ENCODE measurements at regions not wholly inside any gene's neighbourhood (a gene's known extent, or its start where the extent isn't known, plus 50 kb on each side); places are given as distances from the start of the nearest gene placed in this dataset.

DNA sequence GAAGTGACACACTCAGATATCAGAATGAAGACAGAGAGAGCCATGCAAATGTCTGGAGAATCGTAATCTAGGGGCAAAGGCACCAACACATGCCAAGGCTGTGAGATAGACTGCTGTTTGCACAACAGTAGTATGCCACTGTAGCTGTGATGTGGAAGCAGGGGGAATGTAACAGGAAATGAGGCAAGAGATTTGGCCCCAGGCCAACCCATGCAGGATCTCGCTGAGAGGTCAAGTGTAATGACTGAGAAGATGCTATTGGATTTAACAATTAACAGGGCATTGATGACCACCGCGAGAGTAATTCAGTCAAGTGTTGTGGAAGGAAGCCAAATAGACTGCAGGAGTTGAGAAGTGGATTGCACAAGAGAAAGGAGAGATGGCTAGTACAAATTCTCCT, 107.3 kb upstream of the ST6GALNAC5 start:
- in situ Hi-C loops (cut with HindIII; ENCODE audit: low sequenced_read_pairs) = no loop called here
- TF ChIP-seq, protein P1, sequence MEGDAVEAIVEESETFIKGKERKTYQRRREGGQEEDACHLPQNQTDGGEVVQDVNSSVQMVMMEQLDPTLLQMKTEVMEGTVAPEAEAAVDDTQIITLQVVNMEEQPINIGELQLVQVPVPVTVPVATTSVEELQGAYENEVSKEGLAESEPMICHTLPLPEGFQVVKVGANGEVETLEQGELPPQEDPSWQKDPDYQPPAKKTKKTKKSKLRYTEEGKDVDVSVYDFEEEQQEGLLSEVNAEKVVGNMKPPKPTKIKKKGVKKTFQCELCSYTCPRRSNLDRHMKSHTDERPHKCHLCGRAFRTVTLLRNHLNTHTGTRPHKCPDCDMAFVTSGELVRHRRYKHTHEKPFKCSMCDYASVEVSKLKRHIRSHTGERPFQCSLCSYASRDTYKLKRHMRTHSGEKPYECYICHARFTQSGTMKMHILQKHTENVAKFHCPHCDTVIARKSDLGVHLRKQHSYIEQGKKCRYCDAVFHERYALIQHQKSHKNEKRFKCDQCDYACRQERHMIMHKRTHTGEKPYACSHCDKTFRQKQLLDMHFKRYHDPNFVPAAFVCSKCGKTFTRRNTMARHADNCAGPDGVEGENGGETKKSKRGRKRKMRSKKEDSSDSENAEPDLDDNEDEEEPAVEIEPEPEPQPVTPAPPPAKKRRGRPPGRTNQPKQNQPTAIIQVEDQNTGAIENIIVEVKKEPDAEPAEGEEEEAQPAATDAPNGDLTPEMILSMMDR (IDR thresholded peaks at IDR 0.05; ENCODE audit: low read depth, low read length) = no peak
- H3K4me3 ChIP-seq (ENCODE audit: low read depth, low read length) = no peak overlapping the region
- peak; percentile 5 for DNase-seq (ENCODE audit: low read depth, low spot score)

DNA sequence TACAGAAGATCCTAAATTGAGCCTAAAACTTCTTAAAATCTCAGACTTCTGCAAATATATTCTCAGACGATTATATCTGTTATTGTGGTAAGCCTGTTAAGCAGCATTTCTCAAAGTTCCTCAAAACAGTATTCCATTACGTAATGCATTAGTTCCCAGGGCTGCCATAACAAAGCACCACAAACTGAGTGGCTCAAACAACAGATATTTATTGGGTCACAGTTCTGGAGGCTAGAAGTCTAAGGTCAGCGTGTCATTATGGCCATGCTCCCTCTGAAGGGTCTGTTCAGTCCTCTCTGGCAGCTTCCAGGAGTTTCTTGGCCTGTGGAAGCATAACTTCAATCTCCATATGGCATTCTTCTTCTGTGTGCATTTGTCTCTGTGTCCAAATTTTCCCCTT, 103.5 kb upstream of the ST6GALNAC5 start:
- H3K4me3 ChIP-seq (ENCODE audit: low read depth, low read length) = no peak overlapping the region
- TF ChIP-seq, protein P1 (IDR thresholded peaks at IDR 0.05; ENCODE audit: low read depth, low read length) = no peak
- in situ Hi-C loops (cut with HindIII; ENCODE audit: low sequenced_read_pairs) = no loop called here
- no peak for DNase-seq (ENCODE audit: low read depth, low spot score)

DNA sequence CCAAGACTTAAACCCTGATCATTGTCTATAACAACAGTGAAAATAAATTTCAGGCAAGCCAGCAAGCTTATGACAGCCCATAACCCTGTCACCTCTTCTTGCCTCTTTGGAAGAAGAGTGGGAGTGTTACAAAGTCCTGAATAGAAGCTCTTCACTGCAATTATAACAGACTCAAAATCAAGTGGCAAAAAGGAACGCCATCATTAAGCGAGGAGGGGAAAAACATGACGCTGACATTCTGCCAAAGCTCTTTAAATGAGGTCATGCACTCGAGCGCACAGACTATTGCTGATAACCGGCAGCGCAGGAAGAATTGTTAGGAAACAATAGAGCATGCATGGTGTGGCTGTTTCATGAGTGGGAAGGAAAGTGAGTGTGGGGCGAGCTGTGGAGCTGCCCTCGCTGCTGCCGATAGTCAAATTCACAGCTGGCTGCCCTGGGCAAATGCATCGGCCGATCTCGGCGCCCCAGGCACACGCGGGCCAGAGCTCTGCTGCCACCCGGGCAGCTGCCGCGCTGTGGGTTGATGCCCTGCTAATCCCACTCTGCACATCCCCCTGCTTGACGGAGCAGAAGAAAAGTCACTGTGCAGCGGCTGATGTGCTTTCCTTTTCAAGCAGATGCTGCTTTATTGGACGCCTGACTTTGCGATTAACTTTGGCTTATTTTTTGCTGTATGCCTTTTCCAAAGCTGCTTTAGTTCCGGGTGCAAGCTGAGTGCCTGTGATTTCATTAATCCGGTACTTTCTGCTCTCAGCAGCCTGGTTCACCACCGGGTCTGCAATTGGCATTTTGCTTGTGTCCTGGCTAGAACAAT, 102.4 kb upstream of the ST6GALNAC5 start:
- peak overlapping the region; percentile 10 for H3K4me3 ChIP-seq (ENCODE audit: low read depth, low read length)
- TF ChIP-seq, protein P1 (IDR thresholded peaks at IDR 0.05; ENCODE audit: low read depth, low read length) = no peak
- in situ Hi-C loops (cut with HindIII; ENCODE audit: low sequenced_read_pairs) = no loop called here

DNA sequence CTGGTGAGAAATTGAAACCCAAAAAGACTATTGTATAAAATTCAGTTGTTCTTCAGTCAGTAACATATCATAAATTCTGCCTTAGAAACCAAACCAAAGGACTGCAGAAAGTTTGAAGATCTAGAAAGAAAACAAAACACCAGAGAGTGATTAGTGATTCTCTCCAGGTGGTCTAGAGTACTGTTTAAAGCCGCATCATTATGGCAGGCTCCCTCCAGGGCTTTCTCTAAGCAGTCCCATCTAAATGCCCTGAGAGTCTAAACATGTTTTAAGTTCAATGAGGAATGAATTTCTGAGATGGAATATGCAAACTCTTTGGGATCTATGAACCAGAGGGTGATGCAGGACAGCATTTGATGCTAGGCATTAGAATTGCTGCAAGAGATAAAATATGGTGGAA, 100.9 kb upstream of the ST6GALNAC5 start:
- no peak overlapping the region for H3K4me3 ChIP-seq (ENCODE audit: low read depth, low read length)
- no peak for DNase-seq (ENCODE audit: low read depth, low spot score)
- in situ Hi-C loops (cut with HindIII; ENCODE audit: low sequenced_read_pairs) = no loop called here
- TF ChIP-seq, protein P1 (IDR thresholded peaks at IDR 0.05; ENCODE audit: low read depth, low read length) = no peak

More for the DNA sequence above, 102.4 kb upstream of the ST6GALNAC5 start:
- no peak for DNase-seq (ENCODE audit: low read depth, low spot score)

DNA sequence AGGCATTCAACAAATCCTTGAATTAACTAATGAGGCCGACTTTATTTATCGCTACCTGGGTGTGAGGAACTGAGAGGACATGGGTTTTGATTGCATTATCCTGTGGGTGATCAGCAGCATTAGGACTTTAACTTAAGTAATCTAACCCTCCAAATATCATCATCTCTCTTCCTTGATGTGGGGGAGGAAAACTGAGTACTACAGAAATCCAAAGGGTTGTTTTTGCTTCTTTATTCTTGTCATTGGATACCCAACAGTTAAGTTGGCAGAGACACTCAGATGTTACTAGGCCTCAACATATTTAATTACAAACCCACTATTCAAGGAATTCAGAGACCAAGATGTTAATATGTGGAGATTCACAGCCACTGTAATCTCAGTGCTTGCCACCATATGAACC, 97.4 kb upstream of the ST6GALNAC5 start:
- DNase-seq (ENCODE audit: low read depth, low spot score) = no peak
- H3K4me3 ChIP-seq (ENCODE audit: low read depth, low read length) = no peak overlapping the region
- in situ Hi-C loops (cut with HindIII; ENCODE audit: low sequenced_read_pairs) = no loop called here
- TF ChIP-seq, protein P1 (IDR thresholded peaks at IDR 0.05; ENCODE audit: low read depth, low read length) = no peak

DNA sequence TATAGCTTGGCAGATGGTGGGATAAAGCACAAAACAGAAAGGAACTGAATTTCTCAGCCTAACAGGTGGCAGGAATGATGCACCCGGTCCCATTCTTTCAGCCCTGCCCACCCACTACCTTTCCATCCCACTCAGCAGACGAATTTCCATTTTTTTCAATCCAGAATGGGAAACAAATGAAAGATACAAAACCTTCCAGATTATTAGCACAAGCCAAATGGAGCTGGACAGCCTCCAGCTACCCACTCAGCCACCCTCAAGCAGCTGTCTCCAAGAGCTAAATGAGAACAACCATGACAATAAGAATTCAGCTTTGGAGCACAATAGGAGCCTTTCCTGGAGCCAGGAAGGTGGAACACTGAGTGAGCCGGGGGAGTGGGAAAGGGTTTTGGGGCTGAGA, 96.3 kb upstream of the ST6GALNAC5 start:
- no peak overlapping the region for H3K4me3 ChIP-seq (ENCODE audit: low read depth, low read length)
- TF ChIP-seq, protein P1 (IDR thresholded peaks at IDR 0.05; ENCODE audit: low read depth, low read length) = no peak
- in situ Hi-C loops (cut with HindIII; ENCODE audit: low sequenced_read_pairs) = no loop called here
- DNase-seq (ENCODE audit: low read depth, low spot score) = no peak

All from astrocyte of the spinal cord (primary cell).